ENCODE measurements at regions not wholly inside any gene's neighbourhood (a gene's known extent, or its start where the extent isn't known, plus 50 kb on each side); places are given as distances from the start of the nearest gene placed in this dataset.

DNA sequence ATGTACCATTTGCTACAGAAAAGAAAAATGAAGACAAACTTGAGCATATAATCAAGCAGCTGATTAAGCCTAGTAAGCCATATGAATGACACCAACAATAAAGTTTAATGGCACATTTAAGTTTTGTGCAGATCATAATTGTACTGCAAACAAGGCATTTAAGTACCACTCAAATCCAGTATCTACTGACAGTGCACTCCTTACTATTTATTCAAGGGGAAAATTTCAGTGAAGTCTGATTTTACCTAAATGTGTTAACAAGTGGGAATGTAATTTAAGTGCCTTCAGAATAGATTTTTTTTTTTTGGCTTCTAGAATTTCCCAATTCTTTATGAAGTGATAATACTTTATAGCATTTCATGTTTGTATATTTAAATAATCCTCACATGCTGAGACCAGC, 341.0 kb upstream of the POU5F2 start:
- TF ChIP-seq ZNF207 (IDR thresholded peaks at IDR 0.05; ENCODE audit: borderline replicate concordance) (no peak), EP300 (IDR thresholded peaks at IDR 0.05; ENCODE audit: borderline replicate concordance in 1 of 2, control insufficient read depth in 1 of 2, low read depth in 2 of 2, low read length in 2 of 2) (no peak), PAX8 (IDR thresholded peaks at IDR 0.05) (no peak), TCF12 (IDR thresholded peaks at IDR 0.05; ENCODE audit: low read depth, low read length) (no peak), NFYA (IDR thresholded peaks at IDR 0.05; ENCODE audit: borderline replicate concordance, low read depth, low read length) (no peak), CHD4 (IDR thresholded peaks at IDR 0.05) (no peak), YY1 (IDR thresholded peaks at IDR 0.05; ENCODE audit: low read depth, low read length) (no peak), CREB1 (IDR thresholded peaks at IDR 0.05; ENCODE audit: low read depth) (no peak)
- TF ChIP-seq, protein P1, sequence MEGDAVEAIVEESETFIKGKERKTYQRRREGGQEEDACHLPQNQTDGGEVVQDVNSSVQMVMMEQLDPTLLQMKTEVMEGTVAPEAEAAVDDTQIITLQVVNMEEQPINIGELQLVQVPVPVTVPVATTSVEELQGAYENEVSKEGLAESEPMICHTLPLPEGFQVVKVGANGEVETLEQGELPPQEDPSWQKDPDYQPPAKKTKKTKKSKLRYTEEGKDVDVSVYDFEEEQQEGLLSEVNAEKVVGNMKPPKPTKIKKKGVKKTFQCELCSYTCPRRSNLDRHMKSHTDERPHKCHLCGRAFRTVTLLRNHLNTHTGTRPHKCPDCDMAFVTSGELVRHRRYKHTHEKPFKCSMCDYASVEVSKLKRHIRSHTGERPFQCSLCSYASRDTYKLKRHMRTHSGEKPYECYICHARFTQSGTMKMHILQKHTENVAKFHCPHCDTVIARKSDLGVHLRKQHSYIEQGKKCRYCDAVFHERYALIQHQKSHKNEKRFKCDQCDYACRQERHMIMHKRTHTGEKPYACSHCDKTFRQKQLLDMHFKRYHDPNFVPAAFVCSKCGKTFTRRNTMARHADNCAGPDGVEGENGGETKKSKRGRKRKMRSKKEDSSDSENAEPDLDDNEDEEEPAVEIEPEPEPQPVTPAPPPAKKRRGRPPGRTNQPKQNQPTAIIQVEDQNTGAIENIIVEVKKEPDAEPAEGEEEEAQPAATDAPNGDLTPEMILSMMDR (IDR thresholded peaks at IDR 0.05 in 2 of 3, conservative IDR thresholded peaks at IDR 0.05 in 1 of 3; ENCODE audit: control insufficient read depth in 2 of 3, extremely low read depth in 1 of 3, insufficient read depth in 1 of 3, low read depth in 3 of 3, low read length in 3 of 3): no peak
- TF ChIP-seq, protein P2, sequence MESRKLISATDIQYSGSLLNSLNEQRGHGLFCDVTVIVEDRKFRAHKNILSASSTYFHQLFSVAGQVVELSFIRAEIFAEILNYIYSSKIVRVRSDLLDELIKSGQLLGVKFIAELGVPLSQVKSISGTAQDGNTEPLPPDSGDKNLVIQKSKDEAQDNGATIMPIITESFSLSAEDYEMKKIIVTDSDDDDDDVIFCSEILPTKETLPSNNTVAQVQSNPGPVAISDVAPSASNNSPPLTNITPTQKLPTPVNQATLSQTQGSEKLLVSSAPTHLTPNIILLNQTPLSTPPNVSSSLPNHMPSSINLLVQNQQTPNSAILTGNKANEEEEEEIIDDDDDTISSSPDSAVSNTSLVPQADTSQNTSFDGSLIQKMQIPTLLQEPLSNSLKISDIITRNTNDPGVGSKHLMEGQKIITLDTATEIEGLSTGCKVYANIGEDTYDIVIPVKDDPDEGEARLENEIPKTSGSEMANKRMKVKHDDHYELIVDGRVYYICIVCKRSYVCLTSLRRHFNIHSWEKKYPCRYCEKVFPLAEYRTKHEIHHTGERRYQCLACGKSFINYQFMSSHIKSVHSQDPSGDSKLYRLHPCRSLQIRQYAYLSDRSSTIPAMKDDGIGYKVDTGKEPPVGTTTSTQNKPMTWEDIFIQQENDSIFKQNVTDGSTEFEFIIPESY (IDR thresholded peaks at IDR 0.05): no peak
- TF ChIP-seq, protein P3, sequence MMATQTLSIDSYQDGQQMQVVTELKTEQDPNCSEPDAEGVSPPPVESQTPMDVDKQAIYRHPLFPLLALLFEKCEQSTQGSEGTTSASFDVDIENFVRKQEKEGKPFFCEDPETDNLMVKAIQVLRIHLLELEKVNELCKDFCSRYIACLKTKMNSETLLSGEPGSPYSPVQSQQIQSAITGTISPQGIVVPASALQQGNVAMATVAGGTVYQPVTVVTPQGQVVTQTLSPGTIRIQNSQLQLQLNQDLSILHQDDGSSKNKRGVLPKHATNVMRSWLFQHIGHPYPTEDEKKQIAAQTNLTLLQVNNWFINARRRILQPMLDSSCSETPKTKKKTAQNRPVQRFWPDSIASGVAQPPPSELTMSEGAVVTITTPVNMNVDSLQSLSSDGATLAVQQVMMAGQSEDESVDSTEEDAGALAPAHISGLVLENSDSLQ (IDR thresholded peaks at IDR 0.05): no peak

Data from GM12878 (cell line).